DOHH2 (cell line): ENCODE measurements at regions not wholly inside any gene's neighbourhood (a gene's known extent, or its start where the extent isn't known, plus 50 kb on each side); places are given as distances from the start of the nearest gene placed in this dataset.

Source experiments
- CTCF ChIP-seq: fragments of 200-600 bp; sonication (generic); IDR thresholded peaks from one replicate; pipeline ENCODE4 v1.5.1; 2014; ENCODE audit warnings: antibody characterized with exemption, mild to moderate bottlenecking, low read depth, low read length; ENCODE audit not compliant: poor library complexity, severe bottlenecking
- EZH2phosphoT487 ChIP-seq: fragments of 200-600 bp; sonication (generic); IDR thresholded peaks from 2 replicates; pipeline ENCODE4 v1.6.1; 2017; ENCODE audit warnings: borderline replicate concordance, mild to moderate bottlenecking, antibody characterized with exemption, low read length, moderate library complexity, mixed read lengths

DNA sequence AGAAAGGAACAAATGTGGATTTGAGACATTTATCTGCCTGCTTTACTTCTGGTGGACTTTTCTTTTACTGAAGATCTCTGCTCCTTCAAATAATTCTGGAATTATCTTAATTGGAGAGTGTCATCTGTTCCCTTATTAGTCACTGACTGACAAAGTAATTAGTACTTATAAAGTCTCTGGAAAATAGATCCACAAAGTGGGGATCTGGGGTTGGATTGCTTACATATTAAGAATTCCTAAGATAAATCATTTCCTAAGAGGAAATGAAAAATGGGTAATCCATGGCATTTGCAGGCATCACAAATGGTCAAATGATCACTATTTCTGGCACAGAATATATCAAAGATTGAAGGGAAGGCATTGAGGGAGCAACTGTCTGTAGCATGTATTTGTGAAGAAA is 137.4 kb upstream of the SLITRK5 start:
- no peak for TF ChIP-seq EZH2phosphoT487
- TF ChIP-seq CTCF, result no peak
